Fibroblast of villous mesenchyme (primary cell): ENCODE measurements at regions not wholly inside any gene's neighbourhood (a gene's known extent, or its start where the extent isn't known, plus 50 kb on each side); places are given as distances from the start of the nearest gene placed in this dataset.

Source experiments
- DNase-seq: peaks from one replicate; pipeline ENCODE4 v3.0.0-alpha.2; 2010; ENCODE audit warnings: low read depth
- H3K4me3 ChIP-seq: 2 replicates; pipeline ENCODE4 v1.5.1; 2011; ENCODE audit warnings: low read depth, mild to moderate bottlenecking, low read length
- TF ChIP-seq, protein P1 (sequence below): IDR thresholded peaks from 2 replicates; pipeline ENCODE4 v1.5.1; 2012; ENCODE audit warnings: low read depth, mild to moderate bottlenecking, low read length; ENCODE audit not compliant: insufficient read depth

DNA sequence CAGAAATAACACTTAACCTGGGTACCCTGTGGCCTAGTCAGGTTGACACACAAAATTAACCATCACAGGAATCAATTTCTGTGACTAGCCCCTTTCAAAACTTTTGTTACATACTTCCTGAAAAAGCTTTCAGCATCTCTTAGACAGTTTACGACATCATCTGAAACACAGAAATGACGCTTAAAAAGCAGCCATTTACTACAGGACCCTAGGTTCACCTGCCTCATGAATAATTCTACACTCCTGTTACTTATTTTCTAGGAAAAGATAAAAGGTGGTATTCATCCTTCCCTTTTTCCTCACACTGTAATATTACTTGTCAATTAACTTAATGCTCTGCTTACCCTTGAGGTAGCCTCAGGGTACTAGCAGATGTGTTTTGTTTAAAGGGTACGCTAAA, 388.4 kb downstream of the IRS1 start:
- TF ChIP-seq, protein P1, sequence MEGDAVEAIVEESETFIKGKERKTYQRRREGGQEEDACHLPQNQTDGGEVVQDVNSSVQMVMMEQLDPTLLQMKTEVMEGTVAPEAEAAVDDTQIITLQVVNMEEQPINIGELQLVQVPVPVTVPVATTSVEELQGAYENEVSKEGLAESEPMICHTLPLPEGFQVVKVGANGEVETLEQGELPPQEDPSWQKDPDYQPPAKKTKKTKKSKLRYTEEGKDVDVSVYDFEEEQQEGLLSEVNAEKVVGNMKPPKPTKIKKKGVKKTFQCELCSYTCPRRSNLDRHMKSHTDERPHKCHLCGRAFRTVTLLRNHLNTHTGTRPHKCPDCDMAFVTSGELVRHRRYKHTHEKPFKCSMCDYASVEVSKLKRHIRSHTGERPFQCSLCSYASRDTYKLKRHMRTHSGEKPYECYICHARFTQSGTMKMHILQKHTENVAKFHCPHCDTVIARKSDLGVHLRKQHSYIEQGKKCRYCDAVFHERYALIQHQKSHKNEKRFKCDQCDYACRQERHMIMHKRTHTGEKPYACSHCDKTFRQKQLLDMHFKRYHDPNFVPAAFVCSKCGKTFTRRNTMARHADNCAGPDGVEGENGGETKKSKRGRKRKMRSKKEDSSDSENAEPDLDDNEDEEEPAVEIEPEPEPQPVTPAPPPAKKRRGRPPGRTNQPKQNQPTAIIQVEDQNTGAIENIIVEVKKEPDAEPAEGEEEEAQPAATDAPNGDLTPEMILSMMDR: no peak
- H3K4me3 ChIP-seq: no peak overlapping the region
- no peak for DNase-seq

DNA sequence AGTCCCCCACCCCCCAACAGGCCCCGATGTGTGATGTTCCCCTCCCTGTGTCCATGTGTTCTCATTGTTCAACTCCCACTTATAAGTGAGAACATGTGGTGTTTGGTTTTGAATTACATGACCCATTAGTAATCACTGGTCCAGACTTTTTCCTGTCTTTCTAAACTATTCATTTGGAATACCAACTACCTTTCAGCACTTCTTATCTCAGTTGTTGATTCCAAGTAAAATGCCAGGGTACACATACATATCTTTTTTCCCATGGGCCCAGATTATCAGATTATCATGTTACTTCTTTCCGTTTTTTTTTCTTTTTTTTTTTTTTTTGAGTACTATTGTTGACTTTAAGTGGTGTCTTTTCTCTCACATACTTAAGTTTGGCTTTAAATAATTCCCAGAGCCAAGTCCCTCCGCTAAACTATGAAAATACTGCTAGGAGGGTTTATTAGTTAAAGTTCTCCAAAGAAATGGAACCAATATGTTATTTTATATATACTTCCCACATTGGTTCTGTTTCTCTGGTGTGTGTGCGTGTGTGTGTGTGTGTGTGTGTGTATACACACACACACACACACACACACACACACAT, 389.3 kb downstream of the IRS1 start:
- TF ChIP-seq, protein P1: no peak
- DNase-seq: peak; percentile 24
- H3K4me3 ChIP-seq: no peak overlapping the region

DNA sequence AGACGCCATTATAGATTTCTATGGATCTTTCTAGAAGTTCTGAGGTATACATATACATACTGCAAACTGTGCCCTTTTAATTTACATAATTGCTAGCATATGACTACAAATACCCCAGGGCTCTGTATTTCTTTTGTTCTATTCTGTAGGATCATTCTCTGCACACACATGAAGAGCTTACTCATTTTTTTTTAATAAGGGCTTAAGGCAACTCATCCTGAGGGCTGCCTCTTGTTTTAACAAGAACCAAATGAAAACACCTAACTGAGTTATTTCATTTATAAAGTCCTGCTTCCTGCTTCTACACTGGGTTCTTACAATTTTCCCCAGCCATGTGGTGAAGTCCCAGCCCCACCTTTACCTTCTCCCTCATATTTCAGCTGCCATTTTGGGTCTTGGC, 390.5 kb downstream of the IRS1 start:
- TF ChIP-seq, protein P1: no peak
- H3K4me3 ChIP-seq: no peak overlapping the region
- no peak for DNase-seq

DNA sequence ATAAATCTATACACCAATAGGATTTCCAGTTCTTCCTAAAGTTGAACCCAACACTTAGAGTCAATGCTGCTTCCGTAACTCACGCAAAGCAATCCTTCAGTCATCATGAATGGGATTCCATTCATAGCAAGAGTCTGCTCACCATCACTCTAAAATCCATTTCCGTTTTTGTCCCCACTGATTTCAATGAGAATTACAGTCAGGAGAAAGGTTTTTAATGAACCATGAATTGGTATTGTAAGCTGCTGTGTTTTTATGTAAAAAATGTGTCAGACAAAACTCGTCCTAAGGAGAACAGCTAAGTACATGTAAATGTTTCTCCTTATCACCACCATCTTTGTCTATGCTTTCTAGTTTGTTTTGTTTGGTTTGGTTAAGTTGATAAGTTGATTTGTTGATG, 391.5 kb downstream of the IRS1 start:
- DNase-seq: peak; percentile 27
- TF ChIP-seq, protein P1: no peak
- H3K4me3 ChIP-seq: no peak overlapping the region

DNA sequence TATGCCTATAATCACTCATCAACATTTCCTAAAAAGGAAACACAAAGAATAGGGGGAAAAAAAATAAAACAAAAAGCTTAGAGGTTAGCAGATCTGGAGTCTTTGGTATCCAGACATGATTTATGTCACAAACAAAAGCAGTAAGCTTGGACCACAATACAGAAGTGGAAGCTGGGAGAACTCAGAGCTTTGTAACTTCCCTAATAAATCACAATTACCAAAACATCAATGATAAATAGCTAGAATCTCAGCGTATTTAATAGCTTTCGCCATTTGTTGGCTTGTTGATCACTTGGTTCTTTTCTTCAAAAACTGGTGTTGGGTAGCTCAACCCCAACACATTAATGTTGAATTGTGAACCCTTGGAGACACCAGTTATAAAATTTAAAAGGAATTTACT, 392.5 kb downstream of the IRS1 start:
- peak; percentile 21 for DNase-seq
- H3K4me3 ChIP-seq: no peak overlapping the region
- TF ChIP-seq, protein P1: no peak

DNA sequence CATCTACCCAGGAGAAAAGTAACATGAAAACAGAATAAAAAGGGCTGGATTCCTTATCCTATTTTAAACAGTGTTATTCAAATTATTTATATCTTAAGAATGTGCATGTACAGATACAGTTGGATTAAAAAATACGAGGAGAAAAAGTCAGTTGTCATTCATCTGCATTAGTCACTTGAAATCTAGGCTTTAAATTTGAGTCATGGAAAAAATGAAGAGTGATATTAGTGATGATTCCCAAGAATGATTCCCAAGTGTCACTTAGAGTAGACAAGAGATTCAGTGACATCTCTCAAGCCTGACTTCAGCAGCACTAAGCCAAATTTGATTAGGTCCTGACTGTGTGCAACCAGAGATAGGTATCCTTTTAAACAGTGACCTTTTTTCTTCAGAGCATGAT, 394.2 kb downstream of the IRS1 start:
- no peak for DNase-seq
- H3K4me3 ChIP-seq: no peak overlapping the region
- TF ChIP-seq, protein P1: no peak

DNA sequence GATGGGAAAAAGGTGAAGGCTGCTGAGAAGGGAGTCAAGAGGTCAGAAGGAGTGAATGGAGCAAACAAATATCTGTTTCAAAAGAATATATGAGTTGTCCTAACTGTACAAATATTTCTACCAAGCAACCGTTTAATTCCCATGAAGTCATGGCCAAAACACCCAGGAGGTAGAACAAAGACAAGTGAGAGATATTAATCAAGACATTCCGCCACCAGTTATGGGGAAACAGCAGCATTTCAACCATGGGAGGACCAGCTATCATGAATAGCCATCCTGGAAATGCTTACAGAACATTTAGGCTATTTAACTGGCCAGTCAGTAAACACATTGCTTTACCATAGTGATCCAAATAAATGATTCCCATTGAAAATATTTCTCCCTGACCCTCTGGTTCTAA, 396.3 kb downstream of the IRS1 start:
- peak; percentile 42 for DNase-seq

More for the DNA sequence above, 396.3 kb downstream of the IRS1 start:
- TF ChIP-seq, protein P1: no peak
- H3K4me3 ChIP-seq: no peak overlapping the region
